Lower lobe of right lung (tissue), 2 donors: ENCODE measurements at regions not wholly inside any gene's neighbourhood (a gene's known extent, or its start where the extent isn't known, plus 50 kb on each side); places are given as distances from the start of the nearest gene placed in this dataset.

Experiments
- ATAC-seq, 2 donors: fragments of 200-7000 bp; cut with Tn5 transposase; one replicate each; pipeline ENCODE4 v1.9.1; 2020 to 2022; ENCODE audit warnings: mild to moderate bottlenecking in 2 of 2, moderate library complexity in 2 of 2
- DNase-seq: peaks from one replicate; pipeline ENCODE4 v3.0.0-alpha.2; 2020
- H3K27ac ChIP-seq: fragments of 200-600 bp; one replicate; pipeline ENCODE4 v1.8.0; 2022
- H3K27me3 ChIP-seq: fragments of 200-600 bp; one replicate; pipeline ENCODE4 v1.8.0; 2022; ENCODE audit warnings: low read depth
- H3K36me3 ChIP-seq: fragments of 200-600 bp; one replicate; pipeline ENCODE4 v1.8.0; 2022; ENCODE audit warnings: mild to moderate bottlenecking
- H3K4me1 ChIP-seq: fragments of 200-600 bp; one replicate; pipeline ENCODE4 v1.8.0; 2022
- H3K4me3 ChIP-seq: fragments of 200-600 bp; one replicate; pipeline ENCODE4 v1.8.0; 2022; ENCODE audit warnings: mild to moderate bottlenecking
- H3K9me3 ChIP-seq: fragments of 200-600 bp; one replicate; pipeline ENCODE4 v1.8.0; 2022
- intact Hi-C: fragments of 100-400 bp; cut with DNase I; formaldehyde crosslinking; loops from one replicate; pipeline ENCODE4 v1.11.0; 2022
- TF ChIP-seq, protein P1 (sequence below): fragments of 200-600 bp; IDR thresholded peaks from one replicate; pipeline ENCODE4 v1.8.0; 2022; ENCODE audit warnings: antibody characterized with exemption, mild to moderate bottlenecking
- donor health status: DM: no; HTN: yes; CAD: no; lungs with severe emphysema.

- no peak overlapping the region for H3K4me3 ChIP-seq
- ATAC-seq = no peak
Measured at GRCh38 chr3:189118896-189119295, 52.9 kb upstream of the TPRG1 start.

GRCh38 chr3:189119950-189120349 is 51.8 kb upstream of the TPRG1 start:
- H3K4me3 ChIP-seq = no peak overlapping the region
- H3K9me3 ChIP-seq = no peaks in the 10 kb centered on the region
- H3K27me3 ChIP-seq = no peaks in the 10 kb centered on the region
- H3K36me3 ChIP-seq = no peaks in the 10 kb centered on the region
- intact Hi-C loops = no loop called here
- TF ChIP-seq, protein P1, sequence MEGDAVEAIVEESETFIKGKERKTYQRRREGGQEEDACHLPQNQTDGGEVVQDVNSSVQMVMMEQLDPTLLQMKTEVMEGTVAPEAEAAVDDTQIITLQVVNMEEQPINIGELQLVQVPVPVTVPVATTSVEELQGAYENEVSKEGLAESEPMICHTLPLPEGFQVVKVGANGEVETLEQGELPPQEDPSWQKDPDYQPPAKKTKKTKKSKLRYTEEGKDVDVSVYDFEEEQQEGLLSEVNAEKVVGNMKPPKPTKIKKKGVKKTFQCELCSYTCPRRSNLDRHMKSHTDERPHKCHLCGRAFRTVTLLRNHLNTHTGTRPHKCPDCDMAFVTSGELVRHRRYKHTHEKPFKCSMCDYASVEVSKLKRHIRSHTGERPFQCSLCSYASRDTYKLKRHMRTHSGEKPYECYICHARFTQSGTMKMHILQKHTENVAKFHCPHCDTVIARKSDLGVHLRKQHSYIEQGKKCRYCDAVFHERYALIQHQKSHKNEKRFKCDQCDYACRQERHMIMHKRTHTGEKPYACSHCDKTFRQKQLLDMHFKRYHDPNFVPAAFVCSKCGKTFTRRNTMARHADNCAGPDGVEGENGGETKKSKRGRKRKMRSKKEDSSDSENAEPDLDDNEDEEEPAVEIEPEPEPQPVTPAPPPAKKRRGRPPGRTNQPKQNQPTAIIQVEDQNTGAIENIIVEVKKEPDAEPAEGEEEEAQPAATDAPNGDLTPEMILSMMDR = no peak
- H3K4me1 ChIP-seq = peaks cover 12% of the 10 kb centered on the region
- peak; percentile 37 to 84 for ATAC-seq
- no peak for DNase-seq
- H3K27ac ChIP-seq = peak overlapping the region; percentile 44

More at GRCh38 chr3:189118896-189119295, 52.9 kb upstream of the TPRG1 start:
- H3K9me3 ChIP-seq = no peaks in the 10 kb centered on the region
- TF ChIP-seq, protein P1 = no peak
- peaks cover 6% of the 10 kb centered on the region for H3K4me1 ChIP-seq
- DNase-seq = no peak
- no peaks in the 10 kb centered on the region for H3K27me3 ChIP-seq
- no peaks in the 10 kb centered on the region for H3K36me3 ChIP-seq
- no peak overlapping the region for H3K27ac ChIP-seq
- intact Hi-C loops = no loop called here

- Histone ChIP-seq H3K4me3 (no peak overlapping the region), H3K27ac (peak overlapping the region; percentile 62), H3K9me3 (no peaks in the 10 kb centered on the region), H3K36me3 (no peaks in the 10 kb centered on the region), H3K4me1 (peaks cover 12% of the 10 kb centered on the region), H3K27me3 (no peaks in the 10 kb centered on the region)
- intact Hi-C loops = no loop called here
- TF ChIP-seq, protein P1 = no peak
- no peak for DNase-seq
- peak; percentile 47 to 61 for ATAC-seq
Measured at GRCh38 chr3:189121092-189121491, 50.7 kb upstream of the TPRG1 start.
